ENCODE measurements at regions not wholly inside any gene's neighbourhood (a gene's known extent, or its start where the extent isn't known, plus 50 kb on each side); places are given as distances from the start of the nearest gene placed in this dataset.
"Not testable (repeated sequence)": the region's sequence is repeated elsewhere in the genome, so short reads cannot be mapped to it uniquely, and the experiment has no call there.

DNA sequence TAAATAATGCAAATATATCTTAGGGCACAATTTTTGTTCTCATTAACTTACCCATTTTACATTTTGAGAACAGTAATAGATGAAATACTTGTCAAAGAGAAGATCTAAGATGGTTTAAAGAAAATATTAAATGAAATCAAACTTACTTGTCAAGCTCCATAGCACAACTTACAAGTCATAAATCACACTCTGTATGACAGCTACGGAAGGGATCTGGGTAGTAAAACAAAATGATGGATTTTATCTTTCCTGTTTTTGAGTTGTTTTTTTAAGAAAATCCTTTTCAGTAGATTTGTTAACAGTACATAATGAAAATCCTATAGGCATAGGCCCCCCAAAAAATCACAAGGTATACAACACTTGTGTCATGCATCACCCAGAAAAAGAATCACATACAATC is 84.4 kb upstream of the ANTXRL start:
- intact Hi-C loops (cut with micrococcal nuclease) = not testable (repeated sequence)

DNA sequence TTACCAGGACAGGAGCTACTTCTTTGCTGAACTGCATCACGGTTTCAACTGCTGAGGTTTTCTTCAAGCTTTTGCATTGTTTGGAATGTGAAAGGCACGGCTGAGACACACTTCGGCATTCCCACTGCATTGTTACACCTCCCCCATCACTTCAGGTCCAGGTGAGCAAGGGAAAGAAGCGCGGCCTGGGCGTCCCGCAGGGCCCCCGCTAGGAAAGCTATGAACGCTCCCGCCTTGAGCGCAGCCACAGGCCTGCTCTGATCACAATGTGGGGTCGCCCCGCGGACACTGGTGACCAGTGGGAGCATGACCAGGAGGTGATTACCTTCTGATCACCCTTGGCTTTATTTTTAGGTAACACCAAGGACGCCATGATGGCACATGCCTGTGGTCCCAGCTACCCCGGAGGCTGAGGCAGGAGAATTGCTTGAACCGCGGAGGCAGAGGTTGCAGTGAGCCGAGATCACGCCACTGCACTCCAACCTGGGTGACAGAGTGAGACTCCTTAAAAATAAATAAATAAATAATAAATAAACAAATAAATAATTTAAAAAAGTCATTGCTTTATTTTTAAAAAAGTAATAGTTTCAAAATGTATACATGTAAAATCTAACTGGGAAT is 82.2 kb upstream of the ANTXRL start:
- intact Hi-C loops (cut with micrococcal nuclease) = not testable (repeated sequence)

DNA sequence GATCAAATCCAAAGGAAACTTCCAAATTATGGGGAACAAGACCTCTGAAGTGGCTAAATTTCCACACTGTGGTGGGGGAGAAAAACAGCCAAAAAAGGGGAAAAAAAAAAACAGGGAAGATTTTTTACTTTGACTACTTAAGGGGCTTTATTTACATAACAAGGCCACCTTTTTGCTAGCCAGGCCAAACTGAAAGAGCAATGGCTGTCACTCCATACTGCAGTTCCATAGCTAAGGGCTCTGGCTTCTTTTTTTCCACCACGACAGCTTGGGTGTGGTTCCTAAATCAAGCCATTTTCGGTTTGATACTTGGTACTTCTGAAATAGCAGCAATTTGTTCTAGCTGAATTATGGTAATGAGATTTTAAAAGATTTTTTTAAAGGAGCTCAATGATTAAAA is 76.4 kb upstream of the ANTXRL start:
- intact Hi-C loops (cut with micrococcal nuclease) = not testable (repeated sequence)

DNA sequence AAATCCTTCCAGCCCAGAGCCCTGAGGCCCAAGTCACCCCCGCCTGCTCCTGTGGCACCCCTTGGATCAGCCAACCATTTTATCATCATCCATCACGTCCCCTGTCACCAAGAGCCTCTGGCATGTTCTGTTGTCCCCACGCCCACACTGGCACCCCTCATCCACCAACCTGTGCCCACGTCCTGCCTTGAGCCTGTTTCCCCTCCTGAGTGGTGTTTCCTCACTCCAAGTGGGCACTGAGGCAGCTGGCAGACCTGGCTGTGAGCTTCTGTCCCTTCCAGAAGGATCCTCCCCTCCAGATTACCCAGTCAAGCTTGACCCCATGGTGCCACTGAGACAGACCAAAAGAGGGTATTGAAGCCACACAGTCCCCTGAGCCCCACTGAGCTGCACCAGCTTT is 71.4 kb upstream of the ANTXRL start:
- intact Hi-C loops (cut with micrococcal nuclease) = no loop called here

DNA sequence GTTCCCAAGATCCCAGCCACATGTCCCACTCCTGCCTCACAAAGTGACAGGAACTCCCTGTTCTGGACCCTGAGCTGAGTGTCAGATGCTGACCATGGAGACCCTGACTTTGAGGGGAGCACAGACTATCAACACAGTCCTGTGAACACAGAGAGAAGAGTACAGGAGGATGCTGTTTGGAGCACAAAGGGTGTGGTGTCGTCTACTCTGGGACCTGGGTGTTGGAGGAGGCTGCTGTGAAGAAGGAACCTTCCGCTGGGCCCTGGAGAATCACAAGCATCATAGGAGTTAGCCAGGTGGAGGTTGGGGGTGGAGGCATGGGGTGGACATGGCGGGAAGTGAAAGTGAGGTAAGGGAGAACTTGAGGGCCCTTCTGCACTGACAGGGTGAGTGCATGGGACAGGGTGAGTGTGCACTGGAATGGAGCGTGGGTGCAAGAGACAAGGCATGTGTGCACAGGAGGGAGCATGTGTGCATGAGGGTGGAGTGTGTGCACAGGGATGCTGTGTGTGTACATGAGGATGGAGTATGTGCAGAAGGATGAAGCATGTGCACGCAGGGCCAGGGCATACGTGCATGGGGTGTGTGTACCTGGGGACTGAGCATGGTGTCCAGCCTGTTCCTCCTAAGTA is 70.7 kb upstream of the ANTXRL start:
- intact Hi-C loops (cut with micrococcal nuclease) = no loop called here

DNA sequence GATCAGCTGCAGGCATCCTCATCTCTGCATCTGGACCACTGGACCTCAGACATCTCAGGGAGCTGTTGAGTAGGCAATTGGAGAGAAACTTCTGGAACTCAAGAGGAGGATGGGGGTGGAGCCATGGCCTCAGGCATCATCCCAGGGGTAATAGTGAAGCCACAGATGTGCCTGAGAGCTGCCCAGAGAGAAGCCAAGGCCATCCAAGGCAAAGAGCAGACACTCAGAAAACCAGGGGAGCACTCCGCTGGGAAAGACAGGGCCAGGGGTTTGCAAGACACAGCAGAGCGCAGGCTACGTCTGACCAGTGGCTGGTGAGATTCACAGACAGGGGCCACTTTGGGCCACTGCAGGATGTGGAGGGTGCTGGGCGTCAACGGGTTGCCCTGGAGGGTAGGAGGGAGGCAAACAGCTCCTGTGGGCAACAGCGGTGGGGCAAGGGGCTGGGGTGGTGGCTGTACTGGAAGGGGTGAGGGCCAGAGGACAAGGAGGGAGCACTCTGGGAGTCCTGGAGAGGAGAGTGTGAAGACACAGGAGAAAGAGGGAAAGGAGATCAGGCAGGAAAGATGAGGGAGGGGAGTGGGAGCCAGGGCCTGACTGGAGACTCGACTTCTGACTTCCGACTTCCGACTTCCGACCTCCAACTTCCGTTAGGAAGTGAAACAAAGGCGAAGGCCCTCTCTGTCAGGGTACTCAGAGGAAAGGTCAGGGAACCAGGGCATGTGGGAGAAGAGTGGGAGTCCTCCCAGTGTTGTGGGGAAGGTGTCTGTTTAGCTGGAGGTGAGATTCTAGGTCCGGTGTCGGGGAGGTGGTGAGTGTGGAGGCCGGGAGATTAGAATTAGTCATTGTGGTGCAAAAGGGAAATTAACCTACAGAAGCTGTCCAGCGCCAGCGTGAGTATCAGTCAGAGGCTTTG is 69.7 kb upstream of the ANTXRL start:
- intact Hi-C loops (cut with micrococcal nuclease) = no loop called here

DNA sequence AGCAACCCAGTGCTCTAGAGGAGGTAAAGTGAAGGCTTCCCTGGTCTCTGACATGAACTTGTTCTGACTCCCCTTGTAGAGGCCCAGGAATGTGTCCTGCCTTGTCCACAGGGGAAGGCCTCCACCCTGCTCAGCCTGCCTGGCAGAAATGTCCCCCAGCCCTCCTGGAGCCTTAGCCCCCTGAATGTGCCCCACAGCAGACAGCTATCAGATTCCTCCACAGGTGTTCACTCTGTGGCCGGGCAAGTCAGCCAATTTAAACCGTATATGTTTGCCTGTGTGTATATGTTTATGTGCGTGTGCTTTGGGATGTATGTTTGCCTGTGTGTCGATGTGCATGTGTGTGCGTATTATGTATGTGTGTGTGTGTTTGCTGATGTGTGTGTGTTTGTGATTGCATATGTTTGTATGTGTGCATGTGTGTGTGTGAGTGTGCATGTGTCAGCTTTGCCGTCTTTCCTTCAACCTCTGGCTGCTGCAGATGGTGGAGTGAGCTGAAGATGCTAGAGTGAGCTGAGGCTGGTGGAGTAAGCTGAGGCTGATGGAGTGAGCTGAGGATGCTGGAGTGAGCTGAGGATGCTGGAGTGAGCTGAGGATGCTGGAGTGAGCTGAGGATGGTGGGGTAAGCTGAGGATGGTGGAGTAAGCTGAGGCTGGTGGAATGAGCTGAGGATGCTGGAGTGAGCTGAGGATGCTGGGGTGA is 68.9 kb upstream of the ANTXRL start:
- intact Hi-C loops (cut with micrococcal nuclease) = no loop called here

DNA sequence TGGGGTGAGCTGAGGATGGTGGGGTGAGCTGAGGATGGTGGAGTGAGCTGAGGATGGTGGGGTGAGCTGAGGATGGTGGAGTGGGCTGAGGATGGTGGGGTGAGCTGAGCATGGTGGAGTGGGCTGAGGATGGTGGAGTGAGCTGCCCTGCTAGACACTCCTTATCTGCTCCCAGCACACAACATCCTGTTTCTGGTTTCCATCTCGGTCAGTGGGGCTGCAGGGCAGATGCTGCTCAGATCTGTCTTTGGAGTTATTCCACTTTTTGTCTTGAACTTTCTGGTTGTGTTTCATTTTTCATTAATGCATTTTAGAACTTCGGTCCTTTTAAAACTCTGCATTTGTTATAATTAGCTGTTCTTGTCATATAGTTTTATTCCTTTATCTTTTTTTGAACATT is 67.9 kb upstream of the ANTXRL start:
- intact Hi-C loops (cut with micrococcal nuclease) = no loop called here

DNA sequence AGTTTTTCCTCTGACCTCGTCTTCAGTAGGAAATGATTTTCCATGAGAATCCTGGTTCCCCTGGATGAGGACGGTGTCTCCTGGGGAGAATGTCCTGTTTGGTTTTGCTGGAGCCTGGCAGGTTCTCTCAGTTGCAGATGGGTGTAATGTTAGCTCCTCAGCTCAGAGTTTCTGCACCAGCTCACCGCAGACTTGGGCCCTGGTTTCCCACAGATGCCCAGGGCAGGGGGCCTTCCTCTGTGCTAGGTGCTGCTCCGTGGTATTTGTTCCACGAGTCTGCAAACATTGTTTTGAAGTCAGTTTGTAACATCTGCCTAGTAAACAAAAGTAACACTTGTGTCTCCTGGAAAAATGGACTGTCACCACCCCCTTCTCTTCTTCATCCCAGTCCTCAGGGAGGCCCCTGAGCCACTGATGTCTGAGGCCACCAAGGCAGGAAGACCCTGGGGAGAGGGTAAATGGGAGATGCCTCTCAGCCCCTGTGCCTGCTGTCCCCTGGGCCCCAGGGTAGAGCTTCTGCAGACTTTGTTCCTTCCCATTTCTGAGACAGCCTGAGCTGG is 67.3 kb upstream of the ANTXRL start:
- intact Hi-C loops (cut with micrococcal nuclease) = not testable (repeated sequence)

DNA sequence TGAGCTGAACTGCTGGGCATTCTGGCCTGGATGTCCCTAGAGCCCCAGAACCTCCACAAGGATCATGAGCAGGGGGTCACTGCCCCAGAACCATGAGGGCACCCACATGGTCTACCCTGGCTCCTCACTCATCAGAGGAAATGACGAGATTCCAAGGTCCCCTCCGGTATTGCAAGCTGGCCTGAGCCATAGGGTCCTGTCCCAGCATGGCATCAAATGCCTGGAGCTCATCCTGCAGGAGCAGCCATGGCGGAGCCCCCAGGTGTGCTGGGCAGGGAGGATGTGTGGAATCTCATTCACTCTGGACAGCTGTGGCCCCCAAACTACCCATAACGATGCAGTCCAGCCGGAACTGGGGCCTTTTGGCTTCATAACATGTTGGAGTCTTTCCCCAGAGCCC is 66.6 kb upstream of the ANTXRL start:
- intact Hi-C loops (cut with micrococcal nuclease) = no loop called here

DNA sequence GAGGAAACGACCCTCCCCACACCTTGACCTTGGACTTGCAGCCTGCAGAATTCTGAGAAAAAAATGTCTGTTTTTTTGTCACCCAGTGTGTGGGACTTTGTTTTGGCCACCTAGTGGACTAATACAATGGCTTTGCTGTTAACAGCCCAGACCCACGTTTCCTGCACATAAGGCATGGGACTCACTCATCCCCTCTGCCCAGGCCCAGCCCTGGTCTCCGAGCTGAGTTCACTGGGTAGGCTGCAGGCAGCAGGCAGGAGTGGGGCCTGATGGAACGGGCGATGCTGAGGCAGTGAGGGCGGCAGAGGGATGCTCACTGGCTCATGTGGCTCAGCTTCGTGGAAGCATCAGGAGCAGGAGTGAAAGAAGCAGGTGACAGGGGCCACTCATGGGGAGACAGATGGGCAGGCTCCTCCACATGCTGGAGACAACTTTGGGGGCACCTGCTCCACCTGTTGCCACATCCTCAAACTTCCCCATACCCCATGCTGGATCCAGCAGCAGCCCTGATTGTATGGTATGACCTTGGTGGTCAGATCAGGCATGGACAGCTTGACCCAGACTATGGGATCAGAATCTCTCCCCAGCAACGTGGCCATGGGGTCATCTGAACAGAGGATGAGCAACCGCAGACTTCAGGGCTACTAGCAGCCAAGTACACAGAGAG is 65.8 kb upstream of the ANTXRL start:
- intact Hi-C loops (cut with micrococcal nuclease) = no loop called here

DNA sequence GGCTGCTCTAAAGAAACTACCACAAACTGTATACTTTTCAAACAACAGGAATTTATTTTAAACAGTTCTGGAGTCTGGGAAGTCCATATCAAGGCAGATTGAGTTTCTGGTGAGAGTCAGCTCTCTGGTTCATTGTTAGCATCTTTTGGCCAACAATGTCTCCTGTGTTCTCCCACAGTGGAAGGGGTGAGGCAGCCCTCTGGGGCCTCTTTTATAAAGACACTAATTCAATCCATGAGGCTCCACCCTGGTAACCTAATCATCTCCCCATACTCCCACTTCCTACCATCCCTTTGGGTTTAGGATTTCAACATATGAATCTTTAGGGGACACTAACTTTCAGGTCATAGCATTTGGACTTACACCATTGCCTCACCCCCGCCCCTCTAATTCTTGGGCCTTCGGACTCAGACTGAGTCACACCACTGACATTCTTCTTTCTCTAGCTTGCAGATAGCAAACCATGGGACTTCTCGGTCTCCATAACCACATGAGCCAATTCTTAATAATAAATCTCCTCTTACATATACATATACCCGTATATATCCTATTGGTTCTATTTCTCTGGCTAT is 64.3 kb upstream of the ANTXRL start:
- intact Hi-C loops (cut with micrococcal nuclease) = no loop called here

DNA sequence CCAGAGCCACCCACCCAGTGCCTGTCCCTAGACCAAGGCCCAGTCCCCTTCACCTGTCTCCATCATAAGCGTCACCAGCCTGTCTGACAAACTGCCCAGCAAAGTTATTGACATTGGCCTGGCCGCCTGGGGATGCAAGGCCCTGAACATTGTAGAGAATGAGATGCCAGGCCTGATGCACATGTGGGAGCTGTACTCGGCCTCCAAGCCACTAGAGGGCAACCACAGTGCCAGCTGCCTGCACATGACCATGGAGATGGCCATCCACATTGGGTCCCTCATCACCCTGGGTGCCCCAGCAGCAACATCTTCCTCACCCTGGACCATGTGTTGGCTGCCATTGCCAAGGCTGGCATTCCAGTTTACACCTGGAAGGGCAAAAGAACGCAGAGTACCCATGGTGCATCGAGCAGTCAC is 63.7 kb upstream of the ANTXRL start:
- intact Hi-C loops (cut with micrococcal nuclease) = no loop called here

DNA sequence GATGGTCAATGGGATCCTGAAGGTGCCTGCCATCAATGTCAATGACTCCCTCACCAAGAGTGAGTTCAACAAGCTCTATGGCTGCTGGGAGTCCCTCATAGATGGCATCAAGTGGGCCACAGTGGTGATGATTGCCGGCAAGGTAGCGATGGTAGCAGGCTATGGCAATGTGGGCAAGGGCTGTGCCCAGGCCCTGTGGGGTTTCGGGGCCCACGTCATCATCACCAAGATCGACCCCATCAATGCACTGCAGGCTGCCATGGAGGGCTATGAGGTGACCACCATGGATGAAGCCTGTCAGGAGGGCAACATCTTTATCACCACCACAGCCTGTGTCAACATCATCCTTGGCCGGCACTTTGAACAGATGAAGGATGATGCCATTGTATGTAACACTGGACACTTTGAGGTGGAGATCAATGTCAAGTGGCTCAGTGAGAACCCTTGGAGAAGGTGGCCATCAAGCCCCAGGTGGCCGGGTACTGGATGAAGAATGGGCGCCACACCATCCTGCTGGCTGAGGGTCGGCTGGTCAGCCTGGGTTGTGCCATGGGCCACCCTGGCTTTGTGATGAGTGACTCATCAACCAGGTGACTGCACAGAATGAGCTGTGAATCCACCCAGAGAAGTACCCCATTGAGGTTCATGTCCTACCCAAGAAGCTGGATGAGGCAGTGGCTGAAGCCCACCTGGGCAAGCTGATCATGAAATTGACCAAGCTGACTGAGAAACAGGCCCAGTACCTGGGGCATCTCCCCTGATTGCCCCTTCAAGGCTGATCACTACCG is 63.0 kb upstream of the ANTXRL start:
- intact Hi-C loops (cut with micrococcal nuclease) = no loop called here

DNA sequence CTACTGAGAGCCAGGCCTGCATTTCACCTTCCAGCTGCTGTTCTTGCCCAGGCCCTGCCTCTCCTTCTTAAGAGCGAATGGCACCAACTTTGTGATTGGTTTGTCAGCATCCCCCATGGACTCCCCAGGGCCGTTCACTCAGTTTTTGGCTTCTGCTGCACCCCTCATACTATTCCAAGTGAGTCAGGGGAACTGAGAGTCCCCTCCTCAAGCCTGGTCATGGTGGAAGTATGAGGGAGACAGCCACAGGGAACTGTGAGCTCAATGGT is 62.4 kb upstream of the ANTXRL start:
- intact Hi-C loops (cut with micrococcal nuclease) = no loop called here

DNA sequence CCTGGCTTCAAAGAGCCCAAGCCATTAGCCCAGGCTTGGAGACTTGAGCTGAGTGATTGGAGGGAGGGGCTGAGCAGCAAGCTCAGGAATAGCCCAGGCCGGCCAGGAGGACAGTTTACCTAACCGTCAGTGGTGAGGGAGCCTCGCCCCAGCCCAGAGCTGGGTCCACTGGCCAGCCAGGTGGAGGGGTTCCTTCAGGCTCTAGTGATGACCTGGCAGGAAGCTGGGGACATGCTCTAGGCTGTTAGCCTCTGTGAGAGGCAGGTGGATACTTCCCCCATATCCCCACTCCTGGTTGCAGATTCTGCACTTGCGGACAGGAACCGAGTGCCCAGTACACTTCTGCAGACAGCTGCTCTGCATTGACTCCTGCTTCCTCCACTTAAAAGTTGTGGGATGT is 61.2 kb upstream of the ANTXRL start:
- intact Hi-C loops (cut with micrococcal nuclease) = no loop called here

DNA sequence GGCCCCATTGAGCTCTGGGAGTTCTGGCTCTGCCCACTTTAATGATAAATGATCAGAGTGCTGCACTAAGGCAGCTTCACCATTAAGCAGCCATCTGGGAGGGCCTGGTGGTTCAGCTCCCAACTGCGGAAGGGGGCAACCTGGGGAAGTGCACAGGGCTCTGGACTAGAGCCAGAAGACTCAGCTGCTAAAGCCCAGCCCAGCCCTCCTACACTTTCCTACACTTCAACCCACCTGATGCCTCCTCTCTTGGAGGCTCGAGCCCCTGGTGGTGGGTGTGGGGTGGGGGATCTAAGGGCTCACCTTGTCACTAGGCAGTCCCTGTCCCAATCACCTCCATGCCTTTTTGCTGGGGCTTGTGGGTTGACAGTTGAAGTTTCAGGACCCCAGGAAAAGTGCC is 60.6 kb upstream of the ANTXRL start:
- intact Hi-C loops (cut with micrococcal nuclease) = no loop called here

DNA sequence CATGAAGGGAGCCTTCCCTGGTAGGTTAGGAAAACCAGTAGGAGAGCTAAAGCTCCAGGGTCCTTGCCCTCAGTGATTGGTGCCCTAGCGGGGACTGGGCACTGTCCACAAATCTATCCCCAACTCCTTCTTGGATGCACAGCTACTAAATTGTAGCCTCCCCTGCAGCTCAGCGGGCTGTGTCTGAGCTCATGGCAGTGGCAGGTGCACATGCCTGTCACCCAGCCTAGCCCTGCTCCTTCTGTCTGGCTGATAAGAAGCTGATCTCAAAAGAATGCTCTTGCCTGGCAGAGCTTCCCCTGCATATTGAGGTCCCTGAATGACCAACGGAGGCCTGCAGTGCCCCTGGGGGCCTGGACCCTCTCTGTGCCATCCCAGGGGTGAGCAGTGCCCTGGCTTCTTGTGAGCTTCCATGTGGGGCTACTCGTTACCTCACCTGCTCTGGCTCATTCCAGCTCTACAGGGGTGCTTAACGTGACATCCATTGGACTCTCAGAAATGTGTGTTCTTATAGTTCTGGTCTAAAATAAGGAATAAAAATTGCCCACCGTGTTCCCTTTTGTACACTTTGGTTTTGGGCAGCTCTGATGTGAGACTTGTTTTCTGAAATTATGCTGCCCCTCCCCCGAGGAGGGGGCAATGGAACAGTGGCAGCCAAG is 59.8 kb upstream of the ANTXRL start:
- intact Hi-C loops (cut with micrococcal nuclease) = no loop called here

DNA sequence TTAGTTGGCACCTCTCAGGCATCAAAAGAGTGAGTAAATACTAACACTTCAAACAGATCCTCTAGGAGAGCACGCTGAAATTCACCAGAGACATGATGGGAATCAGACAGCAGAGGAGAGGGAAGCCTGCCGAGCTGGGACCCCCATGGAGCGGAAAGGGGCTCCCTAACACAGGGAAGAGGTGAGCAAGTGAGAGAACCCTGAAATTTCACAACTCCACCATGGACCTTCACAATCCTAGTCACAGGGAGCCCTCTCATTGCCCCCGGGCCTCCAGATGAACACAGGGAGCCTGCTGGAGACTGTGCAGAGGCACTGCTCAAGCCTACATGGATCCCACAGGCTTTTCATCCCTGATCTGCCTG is 59.2 kb upstream of the ANTXRL start:
- intact Hi-C loops (cut with micrococcal nuclease) = no loop called here

Measured in T-helper 1 cell treated with Interleukin-12 subunit alpha and Interleukin-12 subunit beta and Interleukin-4 antibody, amounts not matched to agents 30 ng/mL and 1 ng/mL, for 36 hours (primary cell).